ENCODE measurements at regions not wholly inside any gene's neighbourhood (a gene's known extent, or its start where the extent isn't known, plus 50 kb on each side); places are given as distances from the start of the nearest gene placed in this dataset.

GRCh38 chr5:158463188-158463587, 604.2 kb upstream of the CLINT1 start:
- TF ChIP-seq EZH2phosphoT487 (IDR thresholded peaks at IDR 0.05; ENCODE audit: insufficient read depth, low read depth) = no peak
- TF ChIP-seq EZH2 (IDR thresholded peaks at IDR 0.05; ENCODE audit: insufficient read depth, poor library complexity, severe bottlenecking) = no peak

Data from GM23248 (cell line).